Peyer's patch (tissue), 4 donors: ENCODE measurements at regions not wholly inside any gene's neighbourhood (a gene's known extent, or its start where the extent isn't known, plus 50 kb on each side); places are given as distances from the start of the nearest gene placed in this dataset.

ENCODE experiments used
- POLR2A ChIP-seq, 2 donors: fragments of 450-650 bp; IDR thresholded peaks; one replicate each; pipeline ENCODE4 v1.5.1; 2017; ENCODE audit warnings: antibody characterized with exemption in 2 of 2, mild to moderate bottlenecking in 2 of 2, moderate library complexity in 2 of 2
- TF ChIP-seq, protein P1 (sequence below), 6 experiments: fragments of 450-650 bp in 4 of 6; fragments of 200-600 bp in 2 of 6; sonication (generic) in 1 of 6; IDR thresholded peaks; one replicate each; pipeline ENCODE4 v1.5.1; 2017 to 2019; ENCODE audit warnings: antibody characterized with exemption in 6 of 6, mild to moderate bottlenecking in 3 of 6, moderate library complexity in 1 of 6

DNA sequence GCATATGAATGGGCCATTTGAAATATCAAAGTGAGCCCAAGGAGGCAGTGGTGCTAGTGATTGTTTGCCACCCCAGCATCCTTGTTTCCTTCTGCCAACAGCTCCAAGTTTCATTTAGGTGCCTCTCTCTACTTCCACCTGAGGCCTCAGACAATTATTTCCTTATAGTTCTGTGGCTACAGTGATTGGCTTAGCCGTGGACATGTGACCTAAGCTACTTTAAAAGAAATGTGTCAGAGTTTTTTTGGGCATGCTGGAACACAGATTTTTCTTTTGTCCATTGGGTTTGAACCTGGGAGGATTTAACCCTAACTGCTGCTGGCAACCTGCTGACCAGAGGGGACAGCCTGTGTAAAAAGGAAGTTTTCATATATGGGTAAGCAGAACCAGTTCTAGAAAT, 319.4 kb downstream of the CD109 start:
- TF ChIP-seq, protein P1, sequence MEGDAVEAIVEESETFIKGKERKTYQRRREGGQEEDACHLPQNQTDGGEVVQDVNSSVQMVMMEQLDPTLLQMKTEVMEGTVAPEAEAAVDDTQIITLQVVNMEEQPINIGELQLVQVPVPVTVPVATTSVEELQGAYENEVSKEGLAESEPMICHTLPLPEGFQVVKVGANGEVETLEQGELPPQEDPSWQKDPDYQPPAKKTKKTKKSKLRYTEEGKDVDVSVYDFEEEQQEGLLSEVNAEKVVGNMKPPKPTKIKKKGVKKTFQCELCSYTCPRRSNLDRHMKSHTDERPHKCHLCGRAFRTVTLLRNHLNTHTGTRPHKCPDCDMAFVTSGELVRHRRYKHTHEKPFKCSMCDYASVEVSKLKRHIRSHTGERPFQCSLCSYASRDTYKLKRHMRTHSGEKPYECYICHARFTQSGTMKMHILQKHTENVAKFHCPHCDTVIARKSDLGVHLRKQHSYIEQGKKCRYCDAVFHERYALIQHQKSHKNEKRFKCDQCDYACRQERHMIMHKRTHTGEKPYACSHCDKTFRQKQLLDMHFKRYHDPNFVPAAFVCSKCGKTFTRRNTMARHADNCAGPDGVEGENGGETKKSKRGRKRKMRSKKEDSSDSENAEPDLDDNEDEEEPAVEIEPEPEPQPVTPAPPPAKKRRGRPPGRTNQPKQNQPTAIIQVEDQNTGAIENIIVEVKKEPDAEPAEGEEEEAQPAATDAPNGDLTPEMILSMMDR (IDR thresholded peaks at IDR 0.05), result no peak
- TF ChIP-seq POLR2A (IDR thresholded peaks at IDR 0.05), result no peak
